ENCODE measurements at regions not wholly inside any gene's neighbourhood (a gene's known extent, or its start where the extent isn't known, plus 50 kb on each side); places are given as distances from the start of the nearest gene placed in this dataset.
"Not testable (repeated sequence)": the region's sequence is repeated elsewhere in the genome, so short reads cannot be mapped to it uniquely, and the experiment has no call there.

- DNase-seq, result no peak
Measured at GRCh38 chr15:69691307-69692015, 238.8 kb downstream of the RPLP1 start.

GRCh38 chr15:69692342-69692741 lies 239.7 kb downstream of the RPLP1 start:
- no peak for DNase-seq

GRCh38 chr15:69693059-69693458 lies 240.4 kb downstream of the RPLP1 start:
- DNase-seq, result peak; percentile 30

- DNase-seq, result no peak
Measured at GRCh38 chr15:69696946-69697345, 244.3 kb downstream of the RPLP1 start.

- peak; percentile 70 for DNase-seq
Measured at GRCh38 chr15:69697916-69698315, 245.3 kb downstream of the RPLP1 start.

GRCh38 chr15:69699096-69699495 lies 246.5 kb downstream of the RPLP1 start:
- no peak for DNase-seq

- no peak for DNase-seq
Measured at GRCh38 chr15:69700380-69700779, 247.8 kb downstream of the RPLP1 start.

GRCh38 chr15:69701198-69701597 lies 248.6 kb downstream of the RPLP1 start:
- no peak for DNase-seq

GRCh38 chr15:69703532-69704187 lies 251.0 kb downstream of the RPLP1 start:
- no peak for DNase-seq

- no peak for DNase-seq
Measured at GRCh38 chr15:69704229-69704628, 251.6 kb downstream of the RPLP1 start.

- no peak for DNase-seq
Measured at GRCh38 chr15:69704700-69705099, 252.1 kb downstream of the RPLP1 start.

- no peak for DNase-seq
Measured at GRCh38 chr15:69706353-69707097, 253.9 kb downstream of the RPLP1 start.

GRCh38 chr15:69707241-69707640 lies 254.6 kb downstream of the RPLP1 start:
- not testable (repeated sequence) for DNase-seq

- DNase-seq, result not testable (repeated sequence)
Measured at GRCh38 chr15:69708436-69709122, 256.0 kb downstream of the RPLP1 start.

GRCh38 chr15:69712991-69713390 lies 260.4 kb downstream of the RPLP1 start:
- DNase-seq, result peak; percentile 38

- no peak for DNase-seq
Measured at GRCh38 chr15:69713726-69714559, 261.3 kb downstream of the RPLP1 start.

GRCh38 chr15:69715210-69715609 lies 262.6 kb downstream of the RPLP1 start:
- no peak for DNase-seq

GRCh38 chr15:69718436-69718835 lies 265.8 kb downstream of the RPLP1 start:
- peak; percentile 43 for DNase-seq

GRCh38 chr15:69718916-69719315 lies 266.3 kb downstream of the RPLP1 start:
- peak; percentile 90 for DNase-seq

GRCh38 chr15:69719527-69720240 lies 267.1 kb downstream of the RPLP1 start:
- peak; percentile 78 for DNase-seq

GRCh38 chr15:69720536-69720935 lies 267.9 kb downstream of the RPLP1 start:
- no peak for DNase-seq

GRCh38 chr15:69722924-69723323 lies 270.3 kb downstream of the RPLP1 start:
- DNase-seq, result peak; percentile 63
